Prostate gland (tissue), 2 donors: ENCODE measurements at regions not wholly inside any gene's neighbourhood (a gene's known extent, or its start where the extent isn't known, plus 50 kb on each side); places are given as distances from the start of the nearest gene placed in this dataset.

Source experiments
- DNase-seq: peaks from one replicate; pipeline ENCODE4 v3.0.0-alpha.2; 2019; ENCODE audit warnings: low spot score
- H3K27ac ChIP-seq, 2 donors: fragments of 200-600 bp; sonication (generic); 2 replicates each; pipeline ENCODE4 v1.5.1; 2017 to 2019
- H3K27me3 ChIP-seq: fragments of 200-600 bp; sonication (generic); replicated peaks from 2 replicates; pipeline ENCODE4 v1.5.1; 2019; ENCODE audit not compliant: insufficient read depth
- H3K36me3 ChIP-seq, 2 donors: fragments of 200-600 bp; sonication (generic); 1 replicate in 1 of 2; 2 replicates in 1 of 2; pipeline versions ENCODE4 v1.5.1 to v1.8.1; 2017 to 2019
- H3K4me1 ChIP-seq: fragments of 200-600 bp; sonication (generic); replicated peaks from 2 replicates; pipeline ENCODE4 v1.5.1; 2019
- H3K4me3 ChIP-seq, 2 donors: fragments of 200-600 bp; sonication (generic); 2 replicates each; pipeline ENCODE4 v1.5.1; 2017 to 2019
- H3K9me3 ChIP-seq: fragments of 200-600 bp; sonication (generic); 2 replicates; pipeline ENCODE4 v1.5.1; 2017
- CTCF ChIP-seq, 4 experiments: fragments of 200-600 bp in 2 of 4; fragments of 450-650 bp in 2 of 4; sonication (generic) in 2 of 4; IDR thresholded peaks; 1 replicate in 3 of 4; 2 replicates in 1 of 4; pipeline ENCODE4 v1.5.1; 2016 to 2019; ENCODE audit warnings: antibody characterized with exemption in 4 of 4, mild to moderate bottlenecking in 2 of 4, moderate library complexity in 2 of 4
- POLR2A ChIP-seq: fragments of 450-650 bp; IDR thresholded peaks from one replicate; pipeline ENCODE4 v1.6.1; 2016; ENCODE audit warnings: antibody characterized with exemption, mild to moderate bottlenecking
- POLR2AphosphoS5 ChIP-seq: sonication (generic); formaldehyde crosslinking; IDR thresholded peaks from one replicate; pipeline ENCODE4 v1.6.1; 2017; ENCODE audit warnings: antibody characterized with exemption
- WGBS: methylation state at CpG from one replicate; pipeline ENCODE4 v1.1.5; 2018; 5-methylcytosine and 5-hydroxymethylcytosine counted together
- intact Hi-C: fragments of 100-400 bp; cut with DNase I; formaldehyde crosslinking; loops from one replicate; pipeline ENCODE4 v1.14.2; 2022

GRCh38 chr3:120506076-120506827 is 55.5 kb upstream of the FSTL1 start:
- H3K4me3 ChIP-seq, result no peak overlapping the region
- no peak for TF ChIP-seq CTCF (IDR thresholded peaks at IDR 0.05)
- TF ChIP-seq POLR2A, result no peak
- no peak for TF ChIP-seq POLR2AphosphoS5
- WGBS, result 39% methylated on average over 5 of the region's 5 CpGs
- no peaks in the 10 kb centered on the region for H3K9me3 ChIP-seq
- H3K27me3 ChIP-seq, result no peaks in the 10 kb centered on the region
- no peak for DNase-seq
- no peak overlapping the region for H3K27ac ChIP-seq
- intact Hi-C loops, result loop anchor here (5.0 kb wide), 1 partner anchor 89 kb away; no protein-coding TSS in a partner anchor
- H3K4me1 ChIP-seq, result peaks cover 6% of the 10 kb centered on the region
- no peaks in the 10 kb centered on the region for H3K36me3 ChIP-seq

- Histone ChIP-seq H3K27me3 (no peaks in the 10 kb centered on the region), H3K4me1 (peaks cover 6% of the 10 kb centered on the region), H3K9me3 (no peaks in the 10 kb centered on the region), H3K36me3 (no peaks in the 10 kb centered on the region), H3K4me3 (no peak overlapping the region), H3K27ac (no peak overlapping the region)
- no peak for TF ChIP-seq CTCF (IDR thresholded peaks at IDR 0.05)
- TF ChIP-seq POLR2A, result no peak
- WGBS, result 92% methylated on average over 5 of the region's 5 CpGs
- no peak for DNase-seq
- intact Hi-C loops, result no loop called here
Measured at GRCh38 chr3:120503727-120504616, 53.2 kb upstream of the FSTL1 start.

- Histone ChIP-seq H3K4me3 (no peak overlapping the region), H3K27me3 (no peaks in the 10 kb centered on the region), H3K36me3 (no peaks in the 10 kb centered on the region), H3K9me3 (no peaks in the 10 kb centered on the region), H3K27ac (no peak overlapping the region), H3K4me1 (peaks cover 6% of the 10 kb centered on the region)
- no peak for TF ChIP-seq POLR2AphosphoS5
- 95% methylated on average over 8 of the region's 8 CpGs for WGBS
- DNase-seq, result no peak
- intact Hi-C loops, result no loop called here
Measured at GRCh38 chr3:120502116-120502515, 51.3 kb upstream of the FSTL1 start.
